Spleen (tissue), 11 donors: ENCODE measurements at regions not wholly inside any gene's neighbourhood (a gene's known extent, or its start where the extent isn't known, plus 50 kb on each side); places are given as distances from the start of the nearest gene placed in this dataset.

ENCODE experiments used
- DNase-seq: peaks from one replicate; pipeline ENCODE4 v3.0.0-alpha.2; 2020
- H3K27ac ChIP-seq, 8 donors: fragments of 200-600 bp; sonication (generic) in 7 of 8; 1 replicate in 4 of 8; 2 replicates in 4 of 8; pipeline versions ENCODE4 v1.5.0 to v1.8.0; 2016 to 2021; ENCODE audit warnings: inconsistent platforms in 4 of 8, mild to moderate bottlenecking in 4 of 8, moderate library complexity in 1 of 8
- H3K27me3 ChIP-seq, 7 donors: fragments of 200-600 bp; sonication (generic) in 6 of 7; replicated peaks in 1 of 7; 1 replicate in 4 of 7; 2 replicates in 3 of 7; pipeline versions ENCODE4 v1.5.0 to v1.8.0; 2016 to 2021; ENCODE audit warnings: inconsistent platforms in 3 of 7, mild to moderate bottlenecking in 1 of 7
- H3K36me3 ChIP-seq, 6 donors: fragments of 200-600 bp; sonication (generic) in 5 of 6; 1 replicate in 4 of 6; 2 replicates in 2 of 6; pipeline versions ENCODE4 v1.5.0 to v1.8.0; 2016 to 2021; ENCODE audit warnings: inconsistent platforms in 2 of 6
- H3K4me1 ChIP-seq, 6 donors: fragments of 200-600 bp; sonication (generic) in 5 of 6; 1 replicate in 3 of 6; 2 replicates in 3 of 6; pipeline versions ENCODE4 v1.5.0 to v1.8.0; 2016 to 2021; ENCODE audit warnings: inconsistent platforms in 3 of 6
- H3K4me3 ChIP-seq, 8 donors: fragments of 200-600 bp; sonication (generic) in 7 of 8; 1 replicate in 4 of 8; 2 replicates in 4 of 8; pipeline versions ENCODE4 v1.5.0 to v1.8.0; 2016 to 2021; ENCODE audit warnings: inconsistent platforms in 4 of 8, mild to moderate bottlenecking in 4 of 8, moderate library complexity in 2 of 8
- H3K9me3 ChIP-seq, 8 donors: fragments of 200-600 bp; sonication (generic) in 7 of 8; 1 replicate in 4 of 8; 2 replicates in 4 of 8; pipeline versions ENCODE4 v1.5.0 to v1.8.0; 2016 to 2021; ENCODE audit warnings: inconsistent platforms in 4 of 8
- CTCF ChIP-seq, 11 experiments: fragments of 200-600 bp in 7 of 11; fragments of 450-650 bp in 4 of 11; sonication (generic) in 4 of 11; IDR thresholded peaks in 8 of 11; conservative IDR thresholded peaks in 3 of 11; 1 replicate in 7 of 11; 2 replicates in 4 of 11; pipeline versions ENCODE4 v1.4.0 to v1.8.0; 2016 to 2021; ENCODE audit warnings: antibody characterized with exemption in 11 of 11, inconsistent platforms in 4 of 11, mild to moderate bottlenecking in 1 of 11
- POLR2A ChIP-seq, 3 donors: fragments of 450-650 bp; IDR thresholded peaks; one replicate each; pipeline ENCODE4 v1.5.1; 2017; ENCODE audit warnings: antibody characterized with exemption in 3 of 3, mild to moderate bottlenecking in 1 of 3
- POLR2AphosphoS5 ChIP-seq, 3 donors: sonication (generic); formaldehyde crosslinking; IDR thresholded peaks; one replicate each; pipeline ENCODE4 v1.5.1; 2017; ENCODE audit warnings: antibody characterized with exemption in 3 of 3
- WGBS, 5 donors: extraction: QIAGEN DNeasy Blood & Tissue Kit in 3 of 5; methylation state at CpG; one replicate each; pipeline versions ENCODE4 v1.1.5 to v1.1.7; 2013 to 2018; 5-methylcytosine and 5-hydroxymethylcytosine counted together
- intact Hi-C: fragments of 100-400 bp; cut with DNase I; formaldehyde crosslinking; loops from one replicate; pipeline ENCODE4 v1.15.0; 2023; ENCODE audit warnings: low total_unique reads
- donor health status: healthy with polysubstance abuse.
- donor health status: DM: no; HTN: no; CAD: no; lungs with moderate emphysema.
- donor health status: DM: no; HTN: no; CAD: no.
- donor health status: Bipolar disorder and iron deficiency.
- donor health status: healthy.
- donor health status: DM: no; HTN: no; CAD: no.
- donor health status: DM: yes; HTN: yes; CAD: no.

GRCh38 chr10:90430186-90430585 lies 427.7 kb downstream of the HTR7 start:
- intact Hi-C loops = no loop called here
- peaks cover 0 to 4% (median 0%) of the 10 kb centered on the region in 8 donors for H3K9me3 ChIP-seq
- WGBS, 5 donors = 25 to 60% (median 37%) methylated on average over 1 of the region's 1 CpG

GRCh38 chr10:90432866-90433265 lies 425.0 kb downstream of the HTR7 start:
- no peaks in the 10 kb centered on the region for H3K27me3 ChIP-seq
- TF ChIP-seq CTCF (IDR thresholded peaks at IDR 0.05 in 8 of 11, conservative IDR thresholded peaks at IDR 0.05 in 3 of 11) (no peak), POLR2A (IDR thresholded peaks at IDR 0.05) (no peak), POLR2AphosphoS5 (IDR thresholded peaks at IDR 0.05) (no peak)
- no peak overlapping the region for H3K27ac ChIP-seq
- intact Hi-C loops = no loop called here
- no peak overlapping the region for H3K4me3 ChIP-seq
- no peaks in the 10 kb centered on the region for H3K36me3 ChIP-seq
- H3K9me3 ChIP-seq = peaks cover 0 to 4% (median 0%) of the 10 kb centered on the region in 8 donors
- no peaks in the 10 kb centered on the region for H3K4me1 ChIP-seq
- DNase-seq = no peak

More at GRCh38 chr10:90430186-90430585, 427.7 kb downstream of the HTR7 start:
- no peak for DNase-seq
- Histone ChIP-seq H3K27ac (no peak overlapping the region), H3K4me1 (no peaks in the 10 kb centered on the region), H3K27me3 (no peaks in the 10 kb centered on the region), H3K4me3 (no peak overlapping the region), H3K36me3 (no peaks in the 10 kb centered on the region)
- TF ChIP-seq CTCF (IDR thresholded peaks at IDR 0.05 in 8 of 11, conservative IDR thresholded peaks at IDR 0.05 in 3 of 11) (no peak), POLR2A (IDR thresholded peaks at IDR 0.05) (no peak), POLR2AphosphoS5 (IDR thresholded peaks at IDR 0.05) (no peak)

- Histone ChIP-seq H3K27me3 (no peaks in the 10 kb centered on the region), H3K36me3 (no peaks in the 10 kb centered on the region), H3K4me3 (no peak overlapping the region), H3K4me1 (no peaks in the 10 kb centered on the region), H3K27ac (no peak overlapping the region), H3K9me3 (peaks cover 0 to 7% (median under 1%) of the 10 kb centered on the region in 8 donors)
- no peak for DNase-seq
- TF ChIP-seq POLR2AphosphoS5 (IDR thresholded peaks at IDR 0.05) = no peak
- no peak for TF ChIP-seq CTCF (IDR thresholded peaks at IDR 0.05 in 8 of 11, conservative IDR thresholded peaks at IDR 0.05 in 3 of 11)
- no peak for TF ChIP-seq POLR2A (IDR thresholded peaks at IDR 0.05)
- intact Hi-C loops = no loop called here
Observed at GRCh38 chr10:90435296-90435695, 422.5 kb downstream of the HTR7 start.

- DNase-seq = no peak
- WGBS, 5 donors = 67 to 83% (median 71%) methylated on average over 1 of the region's 1 CpG
- no peaks in the 10 kb centered on the region for H3K4me1 ChIP-seq
- no peak overlapping the region for H3K27ac ChIP-seq
- peaks cover 0 to 29% (median 22%) of the 10 kb centered on the region in 8 donors for H3K9me3 ChIP-seq
- intact Hi-C loops = no loop called here
- no peaks in the 10 kb centered on the region for H3K36me3 ChIP-seq
- no peak overlapping the region for H3K4me3 ChIP-seq
- TF ChIP-seq CTCF (IDR thresholded peaks at IDR 0.05 in 8 of 11, conservative IDR thresholded peaks at IDR 0.05 in 3 of 11) (no peak), POLR2AphosphoS5 (IDR thresholded peaks at IDR 0.05) (no peak), POLR2A (IDR thresholded peaks at IDR 0.05) (no peak)
- H3K27me3 ChIP-seq = no peaks in the 10 kb centered on the region
Observed at GRCh38 chr10:90437452-90437851, 420.4 kb downstream of the HTR7 start.
